ENCODE measurements at regions not wholly inside any gene's neighbourhood (a gene's known extent, or its start where the extent isn't known, plus 50 kb on each side); places are given as distances from the start of the nearest gene placed in this dataset.
A peak's percentile ranks its signal among the peaks of the same experiment; 100 is the strongest.

DNA sequence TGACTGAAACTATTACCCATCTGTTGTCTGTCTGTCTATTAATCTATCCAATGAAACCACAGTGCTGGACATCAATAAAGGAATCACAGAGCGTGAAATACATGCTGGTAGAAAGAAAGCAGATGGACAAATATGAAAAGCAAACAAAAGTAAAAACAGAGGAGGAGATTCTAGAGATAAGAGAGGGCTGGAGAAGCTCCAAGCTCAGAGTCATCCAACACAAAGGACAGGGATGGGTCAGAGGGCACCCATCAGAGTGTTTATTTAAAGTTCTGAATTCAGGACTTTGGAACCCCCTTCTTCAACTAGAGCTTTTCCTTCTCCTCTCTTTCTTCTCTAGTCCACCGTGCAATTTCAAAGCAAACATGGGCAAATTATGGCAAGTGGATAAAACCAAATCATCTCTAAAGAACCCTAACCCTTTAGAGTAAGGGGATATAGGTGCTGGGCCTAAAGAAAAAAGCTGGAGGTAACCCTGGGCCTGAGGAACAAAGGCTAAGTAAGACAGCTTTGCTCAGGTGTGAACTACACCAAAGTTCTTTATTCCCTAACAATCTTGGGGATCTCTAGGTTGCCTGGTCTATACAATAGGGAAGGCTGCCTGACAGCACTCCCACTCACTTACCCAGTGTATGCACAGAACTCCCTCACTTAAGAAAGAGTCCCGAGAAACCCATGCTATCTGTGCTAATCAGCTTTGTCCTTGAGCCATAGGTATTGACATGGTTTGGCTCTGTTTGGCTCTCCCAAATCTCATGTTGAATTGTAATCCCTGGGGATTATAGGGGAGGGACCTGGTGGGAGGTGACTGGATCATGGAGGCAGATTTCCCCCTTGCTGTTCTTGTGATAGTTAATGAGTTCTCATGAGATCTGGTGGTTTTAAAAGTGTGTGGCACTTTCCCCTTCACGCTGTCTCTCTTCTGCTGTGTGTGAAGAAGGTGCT lies 97.0 kb downstream of the BAMBI start:
- no peaks in the 10 kb centered on the region for H3F3A ChIP-seq (ENCODE audit: low read depth)
- no peak overlapping the region for H2AFZ ChIP-seq (replicated peaks)
- Mint-ChIP-seq H3K4me1 (peaks cover 34% of the 10 kb centered on the region), H3K27ac (peak overlapping the region; percentile 81), H3K27me3 (ENCODE audit: insufficient read depth, low read depth) (peaks cover 12% of the 10 kb centered on the region), H3K4me3 (peak overlapping the region; percentile 56), H3K9me3 (peaks cover 22% of the 10 kb centered on the region), H3K36me3 (peaks cover 3% of the 10 kb centered on the region)
- TF ChIP-seq EZH2phosphoT487 (IDR thresholded peaks at IDR 0.05) (no peak), EZH2 (IDR thresholded peaks at IDR 0.05) (no peak)
- TF ChIP-seq, protein P1, sequence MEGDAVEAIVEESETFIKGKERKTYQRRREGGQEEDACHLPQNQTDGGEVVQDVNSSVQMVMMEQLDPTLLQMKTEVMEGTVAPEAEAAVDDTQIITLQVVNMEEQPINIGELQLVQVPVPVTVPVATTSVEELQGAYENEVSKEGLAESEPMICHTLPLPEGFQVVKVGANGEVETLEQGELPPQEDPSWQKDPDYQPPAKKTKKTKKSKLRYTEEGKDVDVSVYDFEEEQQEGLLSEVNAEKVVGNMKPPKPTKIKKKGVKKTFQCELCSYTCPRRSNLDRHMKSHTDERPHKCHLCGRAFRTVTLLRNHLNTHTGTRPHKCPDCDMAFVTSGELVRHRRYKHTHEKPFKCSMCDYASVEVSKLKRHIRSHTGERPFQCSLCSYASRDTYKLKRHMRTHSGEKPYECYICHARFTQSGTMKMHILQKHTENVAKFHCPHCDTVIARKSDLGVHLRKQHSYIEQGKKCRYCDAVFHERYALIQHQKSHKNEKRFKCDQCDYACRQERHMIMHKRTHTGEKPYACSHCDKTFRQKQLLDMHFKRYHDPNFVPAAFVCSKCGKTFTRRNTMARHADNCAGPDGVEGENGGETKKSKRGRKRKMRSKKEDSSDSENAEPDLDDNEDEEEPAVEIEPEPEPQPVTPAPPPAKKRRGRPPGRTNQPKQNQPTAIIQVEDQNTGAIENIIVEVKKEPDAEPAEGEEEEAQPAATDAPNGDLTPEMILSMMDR (IDR thresholded peaks at IDR 0.05), result no peak
- no peak overlapping the region for H3K4me2 ChIP-seq
- H3K9me3 ChIP-seq (ENCODE audit: low read depth), result no peaks in the 10 kb centered on the region
- DNase-seq (ENCODE audit: low spot score), result peak; percentile 14
- no peaks in the 10 kb centered on the region for H4K20me1 ChIP-seq (ENCODE audit: low read depth)
- peaks cover 11% of the 10 kb centered on the region for H3K4me1 ChIP-seq
- no peak overlapping the region for H3K27ac ChIP-seq
- H3K36me3 ChIP-seq, result no peaks in the 10 kb centered on the region
- H3K79me2 ChIP-seq (ENCODE audit: low read depth), result no peaks in the 10 kb centered on the region
- no peak overlapping the region for H3K9ac ChIP-seq
- no peak overlapping the region for H3K4me3 ChIP-seq
- no peaks in the 10 kb centered on the region for H3K27me3 ChIP-seq

DNA sequence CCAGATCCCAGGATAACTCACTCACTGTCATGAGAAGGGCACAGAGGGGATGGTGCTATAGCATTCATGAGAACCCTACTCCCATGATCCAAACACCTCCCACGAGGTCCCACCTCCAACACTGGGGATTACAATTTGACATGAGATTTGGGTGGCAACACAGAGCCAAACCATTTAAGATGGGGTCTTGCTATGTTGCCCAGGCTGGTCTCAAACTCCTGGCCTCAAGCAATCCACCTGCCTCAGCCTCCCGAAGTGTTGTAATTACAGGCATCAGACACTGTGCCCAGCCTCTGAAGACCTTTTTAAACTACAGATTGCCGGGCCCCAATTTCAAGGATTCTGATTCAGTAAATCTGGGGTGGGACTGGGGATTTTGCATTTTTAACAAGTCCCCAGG lies 98.5 kb downstream of the BAMBI start:
- no peak overlapping the region for H3K4me3 Mint-ChIP-seq
- no peak overlapping the region for H3K4me3 ChIP-seq
- TF ChIP-seq, protein P1 (IDR thresholded peaks at IDR 0.05), result no peak
- no peak for TF ChIP-seq EZH2phosphoT487 (IDR thresholded peaks at IDR 0.05)
- TF ChIP-seq EZH2 (IDR thresholded peaks at IDR 0.05), result no peak
- no peaks in the 10 kb centered on the region for H3K79me2 ChIP-seq (ENCODE audit: low read depth)
- peaks cover 3% of the 10 kb centered on the region for H3K36me3 Mint-ChIP-seq
- no peaks in the 10 kb centered on the region for H3K36me3 ChIP-seq
- no peaks in the 10 kb centered on the region for H3K9me3 ChIP-seq (ENCODE audit: low read depth)
- H4K20me1 ChIP-seq (ENCODE audit: low read depth), result no peaks in the 10 kb centered on the region
- no peak overlapping the region for H3K27ac ChIP-seq
- H3K4me1 ChIP-seq, result peaks cover 9% of the 10 kb centered on the region
- no peaks in the 10 kb centered on the region for H3K27me3 ChIP-seq
- H3K4me2 ChIP-seq, result no peak overlapping the region
- no peak for DNase-seq (ENCODE audit: low spot score)
- no peak overlapping the region for H3K27ac Mint-ChIP-seq
- H3K9me3 Mint-ChIP-seq, result peaks cover 17% of the 10 kb centered on the region
- no peak overlapping the region for H3K9ac ChIP-seq
- H3K27me3 Mint-ChIP-seq (ENCODE audit: insufficient read depth, low read depth), result peaks cover 11% of the 10 kb centered on the region
- H2AFZ ChIP-seq (replicated peaks), result no peak overlapping the region
- H3K4me1 Mint-ChIP-seq, result peaks cover 32% of the 10 kb centered on the region
- no peaks in the 10 kb centered on the region for H3F3A ChIP-seq (ENCODE audit: low read depth)

DNA sequence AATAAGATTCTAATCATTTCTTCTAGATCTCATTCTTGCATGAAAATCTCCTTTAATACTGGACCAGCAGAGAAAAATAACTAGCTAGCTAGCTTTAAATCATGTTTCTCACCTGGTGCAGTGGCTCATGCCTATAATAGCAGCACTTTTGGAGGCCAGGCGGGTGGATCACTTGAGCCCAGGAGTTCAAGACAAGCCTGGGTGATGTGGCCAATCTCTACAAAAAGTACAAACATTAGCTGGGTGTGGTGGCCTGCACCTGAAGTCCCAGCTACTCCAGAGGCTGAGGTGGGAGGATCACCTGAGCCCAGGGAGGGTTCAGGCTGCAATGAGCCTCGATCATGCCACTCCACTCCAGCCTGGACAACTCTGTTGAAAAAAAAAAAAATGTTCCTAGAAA lies 99.2 kb downstream of the BAMBI start:
- peaks cover 9% of the 10 kb centered on the region for H3K27me3 Mint-ChIP-seq (ENCODE audit: insufficient read depth, low read depth)
- H3K79me2 ChIP-seq (ENCODE audit: low read depth), result no peaks in the 10 kb centered on the region
- no peaks in the 10 kb centered on the region for H3K9me3 ChIP-seq (ENCODE audit: low read depth)
- H3K27ac ChIP-seq, result no peak overlapping the region
- TF ChIP-seq, protein P1 (IDR thresholded peaks at IDR 0.05), result no peak
- no peak for TF ChIP-seq EZH2 (IDR thresholded peaks at IDR 0.05)
- H3K4me3 ChIP-seq, result no peak overlapping the region
- peaks cover 29% of the 10 kb centered on the region for H3K4me1 Mint-ChIP-seq
- no peak overlapping the region for H2AFZ ChIP-seq (replicated peaks)
- H3K4me2 ChIP-seq, result no peak overlapping the region
- no peaks in the 10 kb centered on the region for H3K36me3 Mint-ChIP-seq
- DNase-seq (ENCODE audit: low spot score), result no peak
- no peaks in the 10 kb centered on the region for H3K36me3 ChIP-seq
- no peaks in the 10 kb centered on the region for H3K27me3 ChIP-seq
- H3K4me1 ChIP-seq, result peaks cover 9% of the 10 kb centered on the region
- no peak overlapping the region for H3K9ac ChIP-seq
- H4K20me1 ChIP-seq (ENCODE audit: low read depth), result no peaks in the 10 kb centered on the region
- H3F3A ChIP-seq (ENCODE audit: low read depth), result no peaks in the 10 kb centered on the region
- no peak overlapping the region for H3K27ac Mint-ChIP-seq
- H3K4me3 Mint-ChIP-seq, result no peak overlapping the region
- H3K9me3 Mint-ChIP-seq, result peaks cover 14% of the 10 kb centered on the region

All from neural progenitor cell (in vitro differentiated cells).